GM19452 (cell line): ENCODE measurements at regions not wholly inside any gene's neighbourhood (a gene's known extent, or its start where the extent isn't known, plus 50 kb on each side); places are given as distances from the start of the nearest gene placed in this dataset.

ENCODE experiments used
- ATAC-seq: cut with Tn5 transposase; IDR thresholded peaks from one replicate; pipeline ENCODE4 v1.9.1; 2021; ENCODE audit not compliant: unreplicated experiment

GRCh38 chr6:1482381-1483166 lies 93.2 kb downstream of the FOXF2 start:
- no peak for ATAC-seq

GRCh38 chr6:1485678-1486077 lies 96.3 kb downstream of the FOXF2 start:
- no peak for ATAC-seq

GRCh38 chr6:1486387-1486786 lies 97.0 kb downstream of the FOXF2 start:
- ATAC-seq, result no peak

GRCh38 chr6:1487239-1487638 lies 97.9 kb downstream of the FOXF2 start:
- ATAC-seq, result no peak

GRCh38 chr6:1491025-1491424 lies 101.6 kb downstream of the FOXF2 start:
- no peak for ATAC-seq

- no peak for ATAC-seq
Measured at GRCh38 chr6:1491591-1492319, 102.4 kb downstream of the FOXF2 start.

GRCh38 chr6:1494671-1495070 lies 105.3 kb downstream of the FOXF2 start:
- ATAC-seq, result no peak

GRCh38 chr6:1495344-1495743 lies 106.0 kb downstream of the FOXF2 start:
- ATAC-seq, result no peak

GRCh38 chr6:1496092-1496491 lies 106.7 kb downstream of the FOXF2 start:
- ATAC-seq, result no peak

- no peak for ATAC-seq
Measured at GRCh38 chr6:1496836-1497760, 107.7 kb downstream of the FOXF2 start.

GRCh38 chr6:1497761-1498105 lies 108.4 kb downstream of the FOXF2 start:
- ATAC-seq, result no peak

- no peak for ATAC-seq
Measured at GRCh38 chr6:1498491-1499113, 109.2 kb downstream of the FOXF2 start.

GRCh38 chr6:1499777-1500176 lies 109.9 kb upstream of the FOXC1 start:
- no peak for ATAC-seq

GRCh38 chr6:1500913-1501312 lies 108.8 kb upstream of the FOXC1 start:
- no peak for ATAC-seq

- ATAC-seq, result no peak
Measured at GRCh38 chr6:1502041-1502440, 107.7 kb upstream of the FOXC1 start.

GRCh38 chr6:1503811-1504210 lies 105.9 kb upstream of the FOXC1 start:
- no peak for ATAC-seq

- no peak for ATAC-seq
Measured at GRCh38 chr6:1504465-1504864, 105.2 kb upstream of the FOXC1 start.

GRCh38 chr6:1507251-1507650 lies 102.5 kb upstream of the FOXC1 start:
- no peak for ATAC-seq

- ATAC-seq, result no peak
Measured at GRCh38 chr6:1509241-1509640, 100.5 kb upstream of the FOXC1 start.

- no peak for ATAC-seq
Measured at GRCh38 chr6:1510239-1510638, 99.5 kb upstream of the FOXC1 start.

GRCh38 chr6:1513215-1513780 lies 96.4 kb upstream of the FOXC1 start:
- no peak for ATAC-seq
